ENCODE measurements at regions not wholly inside any gene's neighbourhood (a gene's known extent, or its start where the extent isn't known, plus 50 kb on each side); places are given as distances from the start of the nearest gene placed in this dataset.

DNA sequence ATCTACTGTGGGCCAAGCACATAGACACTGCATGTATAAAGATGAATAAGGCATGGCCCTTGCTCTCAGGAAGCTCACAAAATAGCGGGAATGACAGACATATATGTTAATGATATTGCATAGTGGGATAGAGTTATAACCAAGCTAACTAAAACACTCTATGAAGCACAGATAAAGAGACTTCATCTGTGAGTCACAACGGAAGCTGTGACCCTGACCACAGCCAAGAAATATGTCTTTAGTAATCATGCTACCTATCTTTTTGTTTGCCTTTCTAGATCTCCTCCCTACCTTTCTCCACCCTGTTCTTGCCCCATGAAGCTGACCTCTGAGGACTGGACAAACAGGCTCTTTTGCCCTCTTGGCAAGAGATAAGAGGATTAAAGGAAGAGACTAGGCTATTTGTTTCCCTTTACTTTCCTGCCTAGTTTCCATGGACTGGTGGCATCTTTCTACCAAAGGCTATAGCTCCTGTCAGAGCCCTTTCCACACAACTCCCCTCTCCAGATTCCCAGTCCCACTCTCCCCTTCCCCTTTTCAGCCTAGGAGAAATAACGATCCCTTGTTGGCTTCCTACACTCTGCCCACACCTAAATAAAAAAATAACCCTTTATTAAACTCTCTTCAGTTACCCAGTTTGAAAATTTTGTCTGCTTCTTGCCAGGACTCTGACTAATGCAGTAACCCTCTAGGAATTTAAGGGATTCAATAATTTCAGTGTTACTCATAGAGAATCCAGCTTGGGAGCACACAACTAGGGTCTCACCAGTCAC lies 504.9 kb upstream of the MARCKS start:
- H3K4me1 ChIP-seq (ENCODE audit: control insufficient read depth in 2 of 2, insufficient read depth in 2 of 2, low read length in 2 of 2): no peaks in the 10 kb centered on the region
- H3K27ac ChIP-seq (ENCODE audit: low read depth in 1 of 2, low read length in 1 of 2): no peak overlapping the region
- no peaks in the 10 kb centered on the region for H3K9me3 ChIP-seq (ENCODE audit: control insufficient read depth in 2 of 2, insufficient read depth in 1 of 2, low read length in 1 of 2)
- WGBS: 79% methylated on average over 3 of the region's 3 CpGs
- no peak for DNase-seq (ENCODE audit: low read depth in 6 of 9, low spot score in 9 of 9)
- H3K27me3 ChIP-seq (ENCODE audit: control insufficient read depth in 2 of 2, insufficient read depth in 1 of 2, low read length in 1 of 2): no peaks in the 10 kb centered on the region
- no peaks in the 10 kb centered on the region for H3K36me3 ChIP-seq (ENCODE audit: control insufficient read depth in 2 of 2, insufficient read depth in 2 of 2, low read length in 1 of 2)
- no peak overlapping the region for H3K4me3 ChIP-seq (ENCODE audit: low read length in 2 of 2)

DNA sequence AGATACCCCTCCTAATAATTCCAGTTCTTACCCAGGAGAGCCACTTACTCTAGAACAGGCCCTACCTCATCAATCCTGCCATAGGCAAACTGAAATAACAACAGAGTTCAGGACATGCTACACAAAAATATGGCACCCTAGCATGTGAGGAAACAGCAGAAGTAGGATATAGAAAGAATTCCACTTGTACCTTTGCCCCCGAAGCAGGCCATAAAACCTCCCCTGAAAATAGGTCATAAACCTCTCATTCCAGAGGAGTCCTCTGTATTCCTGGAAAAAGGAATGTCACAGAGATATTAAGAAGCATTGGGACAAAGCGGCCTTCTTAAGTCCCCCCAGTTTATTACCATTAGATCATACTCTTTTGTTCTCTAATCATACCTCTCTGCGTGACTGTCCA lies 504.3 kb upstream of the MARCKS start:
- WGBS: 61% methylated on average over 3 of the region's 3 CpGs

DNA sequence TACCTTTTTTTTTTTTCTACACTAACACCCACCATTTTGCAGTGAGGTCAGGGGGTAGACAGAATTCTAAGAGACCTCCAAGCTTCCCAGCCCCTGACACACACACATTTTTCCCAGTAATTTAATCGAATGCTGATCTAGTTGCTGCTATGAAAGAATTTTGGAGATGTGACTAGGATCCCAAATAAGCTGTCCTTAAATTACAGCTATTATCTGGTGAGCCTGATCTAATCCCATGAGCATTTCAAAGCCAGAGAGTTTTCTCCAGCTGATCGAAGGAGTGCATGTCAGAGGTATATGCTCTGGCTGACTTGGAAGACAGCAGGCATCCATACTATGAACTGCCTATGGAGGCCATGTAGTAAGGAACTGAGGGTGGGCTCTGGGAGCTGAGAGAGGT lies 503.8 kb upstream of the MARCKS start:
- 93% methylated on average over 2 of the region's 2 CpGs for WGBS
- H3K4me1 ChIP-seq (ENCODE audit: control insufficient read depth in 2 of 2, insufficient read depth in 2 of 2, low read length in 2 of 2): no peaks in the 10 kb centered on the region

More for the DNA sequence above, 504.3 kb upstream of the MARCKS start:
- no peaks in the 10 kb centered on the region for H3K27me3 ChIP-seq (ENCODE audit: control insufficient read depth in 2 of 2, insufficient read depth in 1 of 2, low read length in 1 of 2)
- H3K36me3 ChIP-seq (ENCODE audit: control insufficient read depth in 2 of 2, insufficient read depth in 2 of 2, low read length in 1 of 2): no peaks in the 10 kb centered on the region
- no peak for DNase-seq (ENCODE audit: low read depth in 6 of 9, low spot score in 9 of 9)
- H3K27ac ChIP-seq (ENCODE audit: low read depth in 1 of 2, low read length in 1 of 2): no peak overlapping the region
- no peaks in the 10 kb centered on the region for H3K4me1 ChIP-seq (ENCODE audit: control insufficient read depth in 2 of 2, insufficient read depth in 2 of 2, low read length in 2 of 2)
- no peak overlapping the region for H3K4me3 ChIP-seq (ENCODE audit: low read length in 2 of 2)
- H3K9me3 ChIP-seq (ENCODE audit: control insufficient read depth in 2 of 2, insufficient read depth in 1 of 2, low read length in 1 of 2): no peaks in the 10 kb centered on the region

DNA sequence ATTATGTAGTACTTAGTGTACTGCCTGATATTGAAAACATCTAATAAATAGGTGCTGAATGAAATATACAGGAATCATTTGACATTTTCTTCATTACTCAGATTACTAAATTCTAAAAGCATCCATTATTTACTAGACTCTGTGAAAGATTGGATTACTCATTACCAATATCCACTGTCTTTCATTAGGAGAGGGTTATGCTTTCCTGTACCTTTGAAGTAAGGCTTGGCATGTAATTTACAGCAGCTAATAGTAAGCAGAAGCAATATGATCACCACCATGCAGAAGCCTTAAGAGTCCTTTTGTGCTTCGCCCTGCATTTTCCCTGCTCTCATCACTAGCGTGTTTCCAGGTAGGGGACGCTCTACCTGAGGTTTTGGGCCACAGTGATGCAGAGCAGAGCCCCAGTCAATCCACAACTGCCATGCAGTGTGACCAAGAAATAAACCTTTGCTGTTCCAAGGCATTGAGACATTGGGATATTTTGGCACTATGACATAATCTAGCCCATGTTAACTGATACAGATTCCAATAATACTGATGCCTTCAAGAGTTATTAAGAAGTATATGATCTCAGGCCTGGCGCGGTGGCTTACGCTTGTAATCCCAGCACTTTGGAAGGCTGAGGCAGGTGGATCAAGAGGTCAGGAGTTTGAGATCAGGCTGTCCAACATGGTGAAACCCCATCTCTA lies 502.8 kb upstream of the MARCKS start:
- Histone ChIP-seq H3K9me3 (ENCODE audit: control insufficient read depth in 2 of 2, insufficient read depth in 1 of 2, low read length in 1 of 2) (no peaks in the 10 kb centered on the region), H3K27me3 (ENCODE audit: control insufficient read depth in 2 of 2, insufficient read depth in 1 of 2, low read length in 1 of 2) (no peaks in the 10 kb centered on the region), H3K4me3 (ENCODE audit: low read length in 2 of 2) (no peak overlapping the region), H3K36me3 (ENCODE audit: control insufficient read depth in 2 of 2, insufficient read depth in 2 of 2, low read length in 1 of 2) (no peaks in the 10 kb centered on the region), H3K27ac (ENCODE audit: low read depth in 1 of 2, low read length in 1 of 2) (no peak overlapping the region), H3K4me1 (ENCODE audit: control insufficient read depth in 2 of 2, insufficient read depth in 2 of 2, low read length in 2 of 2) (no peaks in the 10 kb centered on the region)
- no peak for DNase-seq (ENCODE audit: low read depth in 6 of 9, low spot score in 9 of 9)
- 88% methylated on average over 6 of the region's 6 CpGs for WGBS

More for the DNA sequence above, 503.8 kb upstream of the MARCKS start:
- Histone ChIP-seq H3K4me3 (ENCODE audit: low read length in 2 of 2) (no peak overlapping the region), H3K27ac (ENCODE audit: low read depth in 1 of 2, low read length in 1 of 2) (no peak overlapping the region), H3K36me3 (ENCODE audit: control insufficient read depth in 2 of 2, insufficient read depth in 2 of 2, low read length in 1 of 2) (no peaks in the 10 kb centered on the region), H3K9me3 (ENCODE audit: control insufficient read depth in 2 of 2, insufficient read depth in 1 of 2, low read length in 1 of 2) (no peaks in the 10 kb centered on the region), H3K27me3 (ENCODE audit: control insufficient read depth in 2 of 2, insufficient read depth in 1 of 2, low read length in 1 of 2) (no peaks in the 10 kb centered on the region)
- DNase-seq (ENCODE audit: low read depth in 6 of 9, low spot score in 9 of 9): no peak

DNA sequence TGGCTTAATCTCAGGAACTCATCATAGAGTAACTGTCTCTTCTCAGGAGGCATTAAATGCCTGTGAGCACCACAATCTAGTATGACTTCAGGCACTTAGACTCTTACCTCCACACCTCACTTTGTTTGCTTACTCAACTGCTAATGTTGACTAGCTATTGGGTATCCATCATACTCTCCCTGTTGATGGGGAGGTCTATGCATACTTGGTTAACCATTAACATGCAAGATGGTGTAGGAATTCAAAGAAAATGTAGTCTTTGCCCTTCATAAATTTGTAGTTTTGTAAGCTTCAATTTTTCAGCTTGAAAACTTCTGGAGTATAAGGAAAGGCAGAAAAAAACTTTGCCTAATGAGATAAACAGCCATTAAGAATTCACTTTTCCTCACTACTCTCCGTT lies 501.0 kb upstream of the MARCKS start:
- Histone ChIP-seq H3K27ac (ENCODE audit: low read depth in 1 of 2, low read length in 1 of 2) (no peak overlapping the region), H3K27me3 (ENCODE audit: control insufficient read depth in 2 of 2, insufficient read depth in 1 of 2, low read length in 1 of 2) (no peaks in the 10 kb centered on the region), H3K4me1 (ENCODE audit: control insufficient read depth in 2 of 2, insufficient read depth in 2 of 2, low read length in 2 of 2) (no peaks in the 10 kb centered on the region), H3K4me3 (ENCODE audit: low read length in 2 of 2) (no peak overlapping the region), H3K36me3 (ENCODE audit: control insufficient read depth in 2 of 2, insufficient read depth in 2 of 2, low read length in 1 of 2) (no peaks in the 10 kb centered on the region), H3K9me3 (ENCODE audit: control insufficient read depth in 2 of 2, insufficient read depth in 1 of 2, low read length in 1 of 2) (no peaks in the 10 kb centered on the region)
- WGBS: 95% methylated on average over 1 of the region's 1 CpG
- no peak for DNase-seq (ENCODE audit: low read depth in 6 of 9, low spot score in 9 of 9)

DNA sequence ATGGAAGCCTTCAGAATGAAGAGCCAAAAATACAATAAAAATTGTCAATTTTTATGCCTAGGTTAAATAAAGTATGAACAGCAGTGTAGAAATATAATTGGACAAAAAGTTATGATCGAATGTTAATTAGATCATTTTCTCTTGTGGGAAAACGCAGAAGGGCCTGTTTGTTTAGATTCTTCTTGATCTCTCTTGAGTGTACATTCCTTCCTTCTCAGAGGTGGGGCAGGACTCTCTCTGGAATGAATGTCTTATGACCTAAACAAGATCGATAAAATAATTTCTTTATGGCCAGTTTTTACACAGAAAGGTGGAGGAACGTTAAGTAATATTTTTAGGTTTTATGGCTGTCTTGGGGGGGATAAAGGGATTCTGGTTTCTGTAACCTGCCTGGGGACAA lies 500.1 kb upstream of the MARCKS start:
- no peak for DNase-seq (ENCODE audit: low read depth in 6 of 9, low spot score in 9 of 9)
- Histone ChIP-seq H3K9me3 (ENCODE audit: control insufficient read depth in 2 of 2, insufficient read depth in 1 of 2, low read length in 1 of 2) (no peaks in the 10 kb centered on the region), H3K36me3 (ENCODE audit: control insufficient read depth in 2 of 2, insufficient read depth in 2 of 2, low read length in 1 of 2) (no peaks in the 10 kb centered on the region), H3K4me3 (ENCODE audit: low read length in 2 of 2) (no peak overlapping the region), H3K4me1 (ENCODE audit: control insufficient read depth in 2 of 2, insufficient read depth in 2 of 2, low read length in 2 of 2) (no peaks in the 10 kb centered on the region), H3K27ac (ENCODE audit: low read depth in 1 of 2, low read length in 1 of 2) (no peak overlapping the region), H3K27me3 (ENCODE audit: control insufficient read depth in 2 of 2, insufficient read depth in 1 of 2, low read length in 1 of 2) (no peaks in the 10 kb centered on the region)
- WGBS: 96% methylated on average over 4 of the region's 4 CpGs

DNA sequence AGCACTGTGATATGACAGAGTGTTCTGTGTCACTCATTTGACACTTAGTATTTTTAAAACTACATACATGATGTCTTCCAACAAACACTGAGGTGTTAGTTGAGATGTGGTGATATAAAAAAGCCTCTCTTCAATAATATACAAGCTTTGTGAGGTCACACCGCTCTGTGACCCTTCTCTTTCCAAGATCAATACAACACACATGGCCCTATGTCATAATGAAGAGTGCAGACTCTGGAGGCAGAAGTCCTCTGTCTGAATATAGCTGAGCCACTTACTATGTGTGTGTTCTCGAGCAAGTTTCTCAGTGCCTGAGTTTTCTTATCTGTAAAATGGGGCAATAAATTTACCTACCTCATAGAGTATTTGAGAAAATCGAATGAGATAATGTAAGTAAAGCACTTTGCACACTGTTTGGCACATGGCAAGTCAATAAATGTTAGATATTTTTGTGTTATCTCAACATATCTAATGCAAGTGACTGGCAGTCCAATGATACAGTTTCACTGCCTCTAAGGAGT lies 499.0 kb upstream of the MARCKS start:
- no peaks in the 10 kb centered on the region for H3K36me3 ChIP-seq (ENCODE audit: control insufficient read depth in 2 of 2, insufficient read depth in 2 of 2, low read length in 1 of 2)

DNA sequence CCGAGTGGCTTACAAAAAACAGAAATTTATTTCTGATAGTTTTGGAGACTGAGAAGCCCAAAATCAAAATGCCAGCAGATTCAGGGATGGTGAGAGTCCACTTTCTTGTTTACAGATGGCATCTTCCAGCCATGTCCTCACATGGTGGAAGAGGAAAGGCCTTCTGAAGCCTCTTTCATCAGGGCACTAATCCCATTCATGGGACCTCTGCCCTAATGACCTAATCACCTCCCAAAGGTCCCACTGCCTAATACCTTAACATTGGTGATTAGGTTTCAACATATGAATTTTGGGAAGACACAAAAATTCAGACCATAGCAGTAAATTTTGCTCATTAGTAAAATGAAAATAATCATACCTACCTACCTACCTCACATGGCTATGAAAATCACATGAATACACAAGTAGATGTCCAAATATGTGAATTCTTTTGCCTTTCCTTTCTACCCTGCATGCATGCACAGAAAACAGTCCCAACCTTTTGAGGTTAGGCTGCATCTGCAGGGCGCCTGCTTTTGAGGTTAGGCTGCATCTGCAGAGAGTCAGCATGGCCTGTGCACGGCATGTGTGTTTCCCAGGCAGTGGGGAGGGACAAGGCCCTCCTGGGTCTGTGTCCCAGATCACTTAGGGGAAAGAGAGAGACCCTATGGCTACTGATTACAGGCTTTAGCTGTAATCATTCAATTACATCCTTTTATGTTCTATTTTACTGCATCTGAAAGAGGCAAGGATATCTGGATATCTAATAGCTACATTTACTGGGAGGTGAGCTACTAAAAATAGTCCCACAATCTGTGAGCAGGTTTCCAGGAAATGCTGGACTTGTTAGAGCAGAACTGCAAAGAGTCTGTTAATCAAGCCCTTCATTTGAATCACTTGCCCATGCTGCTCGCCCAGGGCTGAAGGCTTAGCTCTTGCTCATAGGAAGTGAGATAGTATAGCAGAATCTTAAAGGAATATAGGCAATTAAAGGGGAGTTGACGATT lies 497.7 kb upstream of the MARCKS start:
- Histone ChIP-seq H3K9me3 (ENCODE audit: control insufficient read depth in 2 of 2, insufficient read depth in 1 of 2, low read length in 1 of 2) (no peaks in the 10 kb centered on the region), H3K27me3 (ENCODE audit: control insufficient read depth in 2 of 2, insufficient read depth in 1 of 2, low read length in 1 of 2) (no peaks in the 10 kb centered on the region), H3K36me3 (ENCODE audit: control insufficient read depth in 2 of 2, insufficient read depth in 2 of 2, low read length in 1 of 2) (no peaks in the 10 kb centered on the region), H3K4me1 (ENCODE audit: control insufficient read depth in 2 of 2, insufficient read depth in 2 of 2, low read length in 2 of 2) (no peaks in the 10 kb centered on the region), H3K27ac (ENCODE audit: low read depth in 1 of 2, low read length in 1 of 2) (no peak overlapping the region), H3K4me3 (ENCODE audit: low read length in 2 of 2) (no peak overlapping the region)
- 86% methylated on average over 5 of the region's 5 CpGs for WGBS
- no peak for DNase-seq (ENCODE audit: low read depth in 6 of 9, low spot score in 9 of 9)

More for the DNA sequence above, 499.0 kb upstream of the MARCKS start:
- WGBS: 90% methylated on average over 3 of the region's 3 CpGs
- H3K27me3 ChIP-seq (ENCODE audit: control insufficient read depth in 2 of 2, insufficient read depth in 1 of 2, low read length in 1 of 2): no peaks in the 10 kb centered on the region
- no peaks in the 10 kb centered on the region for H3K4me1 ChIP-seq (ENCODE audit: control insufficient read depth in 2 of 2, insufficient read depth in 2 of 2, low read length in 2 of 2)
- H3K27ac ChIP-seq (ENCODE audit: low read depth in 1 of 2, low read length in 1 of 2): no peak overlapping the region
- H3K9me3 ChIP-seq (ENCODE audit: control insufficient read depth in 2 of 2, insufficient read depth in 1 of 2, low read length in 1 of 2): no peaks in the 10 kb centered on the region
- no peak overlapping the region for H3K4me3 ChIP-seq (ENCODE audit: low read length in 2 of 2)
- DNase-seq (ENCODE audit: low read depth in 6 of 9, low spot score in 9 of 9): no peak

All from thymus (tissue), 11 donors.